Epithelial cell of esophagus (primary cell): ENCODE measurements at regions not wholly inside any gene's neighbourhood (a gene's known extent, or its start where the extent isn't known, plus 50 kb on each side); places are given as distances from the start of the nearest gene placed in this dataset.
"Not testable (repeated sequence)": the region's sequence is repeated elsewhere in the genome, so short reads cannot be mapped to it uniquely, and the experiment has no call there.

Experiments
- DNase-seq: peaks from one replicate; pipeline ENCODE4 v3.0.0; 2010; ENCODE audit warnings: low read depth
- H3K4me3 ChIP-seq: 2 replicates; pipeline ENCODE4 v1.5.1; 2011; ENCODE audit warnings: mild to moderate bottlenecking, low read length, control low read depth
- CTCF ChIP-seq: IDR thresholded peaks from 2 replicates; pipeline ENCODE4 v1.5.1; 2011; ENCODE audit warnings: low read depth, mild to moderate bottlenecking, low read length, control low read depth, inconsistent platforms; ENCODE audit not compliant: insufficient read depth; ENCODE audit errors: missing control alignments

- no peak for DNase-seq
- no peak for TF ChIP-seq CTCF
- H3K4me3 ChIP-seq = no peak overlapping the region
Measured at GRCh38 chr11:41534861-41535260, 75.4 kb upstream of the LRRC4C start.

- DNase-seq = no peak
- no peak for TF ChIP-seq CTCF
- H3K4me3 ChIP-seq = no peak overlapping the region
Measured at GRCh38 chr11:41536021-41536568, 76.6 kb upstream of the LRRC4C start.

- H3K4me3 ChIP-seq, DNase-seq: not testable (repeated sequence)
Measured at GRCh38 chr11:41544902-41545301, 85.5 kb upstream of the LRRC4C start.

GRCh38 chr11:41578421-41579051 lies 119.1 kb upstream of the LRRC4C start:
- no peak for TF ChIP-seq CTCF
- peak; percentile 5 for DNase-seq
- no peak overlapping the region for H3K4me3 ChIP-seq

GRCh38 chr11:41579546-41579945 lies 120.1 kb upstream of the LRRC4C start:
- peak; percentile 39 for DNase-seq
- no peak overlapping the region for H3K4me3 ChIP-seq
- no peak for TF ChIP-seq CTCF

- no peak for DNase-seq
- H3K4me3 ChIP-seq = no peak overlapping the region
Measured at GRCh38 chr11:41609511-41609910, 150.1 kb upstream of the LRRC4C start.

GRCh38 chr11:41612415-41612814 lies 153.0 kb upstream of the LRRC4C start:
- TF ChIP-seq CTCF = no peak
- no peak overlapping the region for H3K4me3 ChIP-seq
- no peak for DNase-seq

More at GRCh38 chr11:41609511-41609910, 150.1 kb upstream of the LRRC4C start:
- TF ChIP-seq CTCF = no peak

- TF ChIP-seq CTCF = no peak
- no peak for DNase-seq
- no peak overlapping the region for H3K4me3 ChIP-seq
Measured at GRCh38 chr11:41613326-41613725, 153.9 kb upstream of the LRRC4C start.
